COLO829 (cell line): ENCODE measurements at regions not wholly inside any gene's neighbourhood (a gene's known extent, or its start where the extent isn't known, plus 50 kb on each side); places are given as distances from the start of the nearest gene placed in this dataset.
"Not testable (repeated sequence)": the region's sequence is repeated elsewhere in the genome, so short reads cannot be mapped to it uniquely, and the experiment has no call there.

Experiments
- DNase-seq: peaks from one replicate; pipeline ENCODE4 v3.0.0; 2012; ENCODE audit warnings: low spot score

DNA sequence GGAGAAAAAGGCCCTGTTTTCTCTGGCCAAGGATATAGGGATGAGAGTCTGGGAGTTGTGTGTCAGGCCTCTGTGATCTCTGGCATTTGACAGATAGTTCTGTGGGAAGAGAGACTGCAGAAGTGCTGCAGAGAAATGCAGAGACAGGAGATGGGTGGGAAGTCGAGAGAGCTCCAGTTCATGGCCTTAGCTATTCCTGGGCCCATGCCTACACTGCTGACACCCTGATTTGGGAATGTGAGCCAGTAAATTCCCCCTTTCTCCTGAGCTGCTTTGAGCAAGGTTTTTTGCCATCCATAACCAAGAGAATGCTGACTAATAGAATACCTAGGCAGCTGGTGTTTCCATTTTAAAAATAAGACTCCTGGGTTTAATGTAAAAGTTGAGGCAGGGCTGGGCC, 59.3 kb downstream of the EBLN2 start:
- DNase-seq = no peak

DNA sequence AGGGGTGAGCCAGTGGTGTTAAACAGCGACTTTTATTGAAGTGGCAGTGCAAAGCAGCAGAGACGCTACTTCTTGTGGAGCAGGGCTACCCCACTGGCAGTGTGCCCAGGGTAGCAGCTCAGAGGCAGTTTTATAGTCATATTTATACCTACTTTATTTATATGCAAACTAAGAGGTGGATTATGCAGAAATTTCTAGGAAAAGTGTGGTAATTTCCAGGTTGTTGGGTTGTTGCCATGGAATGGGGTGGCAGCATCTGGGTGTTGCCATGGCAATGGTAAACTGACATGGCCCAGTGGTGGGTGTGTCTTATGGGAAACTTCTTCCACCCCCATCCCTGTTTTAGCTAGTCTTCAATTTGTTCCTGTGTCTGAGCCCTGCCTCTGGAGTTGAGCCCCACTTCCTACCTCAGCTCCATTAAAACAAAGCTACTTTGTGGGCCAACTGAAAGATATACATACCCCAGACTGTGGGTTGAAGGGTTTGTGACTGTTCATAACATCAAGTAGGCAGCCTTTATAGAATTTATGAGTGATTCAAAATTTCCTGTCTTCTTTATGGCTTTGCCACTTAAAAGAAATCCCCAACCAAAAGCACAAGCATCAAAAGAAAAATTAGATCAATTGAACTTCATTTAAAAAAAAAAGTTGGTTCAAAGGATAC, 60.3 kb downstream of the EBLN2 start:
- DNase-seq = no peak

DNA sequence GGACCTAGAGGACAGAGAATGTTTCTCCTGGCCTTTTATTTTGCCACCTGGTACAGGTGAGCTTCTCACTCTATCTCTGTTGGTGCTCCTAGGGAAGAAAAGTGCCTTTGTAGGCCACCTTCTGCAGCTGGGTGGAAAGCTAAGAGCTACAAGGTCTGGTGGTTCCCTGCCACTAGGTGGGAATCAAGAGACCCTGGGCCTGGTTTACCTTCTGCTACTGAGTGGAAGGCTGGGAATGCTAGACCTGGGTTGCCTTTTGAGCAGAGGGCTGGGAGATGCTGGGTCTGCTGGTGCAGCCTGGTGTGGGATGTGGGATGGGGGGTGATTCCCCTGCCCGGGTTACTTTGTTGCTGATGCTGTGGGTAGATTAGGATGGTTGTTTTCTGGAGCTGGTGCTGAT, 72.6 kb downstream of the EBLN2 start:
- DNase-seq = no peak

DNA sequence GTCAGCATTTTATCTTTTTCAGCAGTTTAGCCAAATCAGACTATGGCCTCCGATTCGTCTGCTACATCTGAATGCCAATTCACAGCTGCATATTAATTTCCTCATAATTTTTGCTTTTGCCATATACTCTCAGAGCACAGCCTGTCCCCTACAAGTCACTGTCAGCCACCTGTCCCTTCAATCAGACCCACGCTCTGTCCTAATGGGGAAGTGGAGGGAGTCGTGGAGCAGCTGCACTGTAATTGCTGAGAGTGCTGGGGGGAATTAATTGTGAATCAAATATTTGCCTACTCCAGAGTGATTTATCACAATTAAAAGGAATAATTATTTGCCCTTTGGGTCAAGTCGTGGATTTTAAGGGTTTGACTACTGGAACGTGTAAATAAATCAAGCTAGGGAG, 75.5 kb downstream of the EBLN2 start:
- no peak for DNase-seq

DNA sequence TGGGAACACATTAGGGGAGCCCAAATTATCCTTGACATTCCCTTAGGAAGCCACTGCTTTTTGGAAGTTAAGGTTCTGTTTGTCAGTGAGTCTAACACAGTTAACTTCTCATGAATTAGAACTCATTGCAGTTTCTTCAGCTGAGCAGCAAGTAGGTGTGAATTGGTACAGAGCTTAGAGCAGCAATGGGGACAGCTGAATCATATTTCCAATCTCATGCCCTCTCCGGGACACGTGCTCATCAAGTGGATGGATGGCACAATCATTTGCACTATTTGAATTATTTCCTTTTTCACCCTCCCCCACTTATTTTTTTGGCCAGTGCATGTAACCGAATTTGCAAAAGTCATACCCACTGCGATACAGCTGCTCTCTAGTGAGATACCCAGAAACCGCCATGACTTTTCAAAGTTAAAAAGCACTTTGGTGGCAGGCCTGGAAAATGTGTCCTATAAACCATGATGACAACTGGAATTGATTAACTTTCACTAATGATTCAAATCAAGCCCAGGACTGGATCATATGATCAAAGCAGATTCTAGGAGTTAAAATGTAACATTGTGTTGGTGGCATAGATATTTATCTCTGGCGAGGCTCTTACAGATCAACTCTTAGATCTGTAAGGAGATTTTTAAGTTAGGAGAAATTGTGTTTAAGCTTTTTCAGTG, 76.4 kb downstream of the EBLN2 start:
- no peak for DNase-seq

DNA sequence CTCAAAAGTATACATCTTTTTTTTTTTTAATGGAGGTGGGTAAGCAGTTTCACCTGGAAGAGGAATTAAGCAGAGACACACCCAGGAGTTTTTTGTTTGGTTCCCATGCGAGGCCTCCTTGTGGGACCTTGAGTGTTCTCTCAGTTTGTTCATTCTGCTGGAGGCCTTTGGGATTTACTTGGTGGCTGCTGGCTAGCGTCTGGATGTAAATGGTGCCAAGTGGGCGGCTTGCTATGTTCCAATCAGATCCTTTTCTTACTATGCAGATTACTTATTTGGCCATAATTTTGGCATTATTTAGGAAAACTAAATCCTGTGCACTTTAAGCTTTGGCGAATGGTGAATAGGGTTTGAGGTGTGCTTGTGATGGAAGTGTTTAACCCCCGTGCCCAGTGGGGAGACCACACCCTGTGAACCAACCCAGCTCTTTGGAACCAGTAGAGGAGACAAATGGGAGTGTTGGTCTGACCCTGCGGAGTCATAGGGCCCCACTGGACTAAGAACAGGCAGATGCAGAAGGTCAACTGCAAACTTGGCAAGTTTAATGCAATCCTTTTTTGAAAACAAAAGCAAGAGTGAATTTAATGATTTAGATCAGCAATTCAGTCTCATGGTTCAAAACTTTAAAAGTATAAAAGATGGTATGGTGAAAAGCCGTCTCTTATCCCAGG, 79.4 kb downstream of the EBLN2 start:
- DNase-seq = no peak

DNA sequence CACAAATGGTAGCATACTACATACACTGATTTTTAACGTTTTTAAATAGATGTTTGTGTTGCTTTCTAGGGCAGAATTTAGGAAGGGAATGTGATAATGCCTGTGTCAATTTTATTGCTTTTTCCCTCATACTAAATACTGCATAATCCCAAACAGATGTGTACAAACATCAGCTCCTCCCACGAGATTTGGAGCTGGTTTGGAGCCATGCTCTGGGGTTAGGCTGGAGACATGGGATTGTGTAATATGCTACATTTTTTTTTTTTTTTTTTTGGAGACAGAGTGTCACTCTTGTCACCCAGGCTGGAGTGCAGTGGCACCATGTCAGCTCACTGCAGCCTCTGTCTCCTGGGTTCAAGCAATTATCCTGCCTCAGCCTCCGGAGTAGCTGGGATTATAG, 80.1 kb downstream of the EBLN2 start:
- no peak for DNase-seq

DNA sequence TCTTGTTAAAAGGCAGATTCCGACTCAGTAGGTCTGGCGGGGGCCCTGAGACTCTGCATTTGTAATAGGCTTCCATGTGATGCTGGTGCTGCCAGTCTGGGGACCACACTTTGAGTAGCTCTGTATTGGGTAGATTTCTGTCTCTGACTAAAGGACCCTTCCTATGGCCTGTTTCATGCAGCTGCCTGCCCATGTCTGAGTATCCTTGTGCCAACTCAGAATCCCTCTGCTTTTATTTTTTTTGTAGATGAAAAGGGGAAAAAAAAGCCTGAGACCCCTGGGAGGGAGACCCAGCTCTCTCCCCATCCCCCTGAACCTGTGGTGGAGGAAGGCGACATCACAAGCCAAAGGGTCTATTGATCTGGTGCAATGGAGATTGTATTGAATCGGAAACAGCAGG, 81.9 kb downstream of the EBLN2 start:
- DNase-seq = no peak

DNA sequence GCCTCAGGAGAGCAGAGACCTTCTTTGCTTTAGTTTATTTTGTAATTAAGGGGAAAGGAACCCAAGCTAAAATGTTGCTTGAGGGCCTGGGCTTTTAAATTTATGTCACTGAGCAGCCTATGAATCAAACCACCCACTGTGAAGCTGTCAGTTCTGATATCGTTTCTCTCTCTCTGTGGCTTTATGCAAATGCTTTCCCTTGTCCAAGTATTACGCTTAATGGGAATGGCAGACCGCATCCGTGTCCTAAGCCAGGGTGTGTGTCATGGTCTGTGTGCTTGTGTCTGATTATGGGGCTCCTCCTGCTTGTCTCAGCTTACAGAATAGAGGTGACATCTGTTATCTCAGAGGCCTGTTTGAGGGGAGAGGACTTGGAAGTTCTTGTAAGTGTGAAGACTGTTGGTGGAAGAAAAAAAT, 82.4 kb downstream of the EBLN2 start:
- DNase-seq = no peak

DNA sequence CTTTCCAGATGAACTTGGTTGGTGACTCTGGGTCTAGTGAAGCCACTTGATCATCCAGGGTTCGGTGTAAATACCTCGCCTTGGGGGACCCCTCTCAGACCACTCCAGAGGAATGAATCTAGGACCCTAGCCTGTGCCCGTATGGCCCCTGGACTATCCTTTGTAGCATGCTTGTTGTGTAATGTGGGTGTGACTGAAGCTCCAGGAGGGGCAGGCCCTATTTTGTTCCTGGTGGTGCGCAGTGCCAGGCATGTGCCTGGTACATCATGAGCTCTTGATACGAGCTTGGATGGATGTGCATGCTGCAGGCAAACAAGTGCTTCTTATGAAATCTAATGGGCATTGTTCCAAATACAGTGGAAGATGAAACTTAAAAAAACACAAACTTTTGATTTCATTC, 82.8 kb downstream of the EBLN2 start:
- DNase-seq = no peak

DNA sequence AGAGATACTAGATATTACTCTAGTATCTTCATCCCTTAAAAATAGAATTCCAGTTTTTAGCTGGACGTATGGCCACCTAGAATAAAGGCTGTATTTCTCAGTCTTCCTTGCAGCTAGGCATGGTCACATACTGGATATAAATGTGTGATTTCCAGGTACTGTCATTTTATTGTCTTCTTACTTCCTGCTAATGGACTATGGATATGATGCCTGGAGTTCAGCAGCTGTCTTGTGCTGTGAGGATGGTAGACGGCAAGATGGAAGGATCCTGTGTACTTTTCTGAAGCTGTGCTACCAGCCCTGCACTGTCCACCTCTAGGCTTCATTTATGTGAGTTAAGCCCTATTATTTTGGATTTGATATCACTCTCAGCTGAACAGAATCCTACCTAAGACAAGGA, 83.4 kb downstream of the EBLN2 start:
- no peak for DNase-seq

DNA sequence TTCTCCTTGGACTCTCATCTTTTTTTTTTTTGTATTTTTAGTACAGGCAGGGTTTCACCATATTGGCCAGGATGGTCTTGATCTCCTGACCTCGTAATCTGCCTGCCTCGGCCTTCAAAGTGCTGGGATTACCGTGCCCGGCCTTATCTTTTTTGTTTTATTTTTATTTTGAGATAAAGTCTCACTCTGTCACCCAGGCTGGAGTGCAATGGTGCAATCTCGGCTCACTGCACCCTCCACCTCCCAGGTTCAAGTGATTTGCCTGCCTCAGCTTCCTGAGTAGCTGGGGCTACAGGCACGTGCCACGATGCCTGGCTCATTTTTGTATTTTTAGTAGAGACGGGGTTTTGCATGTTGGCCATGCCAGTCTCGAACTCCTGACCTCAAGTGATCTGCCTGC, 86.0 kb downstream of the EBLN2 start:
- not testable (repeated sequence) for DNase-seq

DNA sequence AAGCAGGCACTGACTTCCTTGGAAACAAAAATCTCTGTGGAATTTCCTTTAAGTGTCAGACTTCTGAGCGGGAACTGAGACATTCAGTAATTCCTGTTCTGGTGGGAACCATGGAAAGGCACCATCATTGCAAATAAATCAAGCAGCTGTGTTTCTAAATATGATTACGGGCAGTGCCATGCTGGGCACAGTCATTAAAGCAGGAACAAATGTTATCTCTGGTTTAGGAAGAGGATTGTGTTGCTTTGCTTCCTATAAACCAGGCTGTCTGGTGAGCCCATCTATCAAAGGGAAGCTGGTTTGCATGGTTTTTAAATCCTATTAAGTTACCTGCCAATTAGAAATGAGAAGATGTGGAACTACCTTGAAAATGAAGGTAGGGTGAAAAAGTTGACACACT, 86.7 kb downstream of the EBLN2 start:
- DNase-seq = no peak

DNA sequence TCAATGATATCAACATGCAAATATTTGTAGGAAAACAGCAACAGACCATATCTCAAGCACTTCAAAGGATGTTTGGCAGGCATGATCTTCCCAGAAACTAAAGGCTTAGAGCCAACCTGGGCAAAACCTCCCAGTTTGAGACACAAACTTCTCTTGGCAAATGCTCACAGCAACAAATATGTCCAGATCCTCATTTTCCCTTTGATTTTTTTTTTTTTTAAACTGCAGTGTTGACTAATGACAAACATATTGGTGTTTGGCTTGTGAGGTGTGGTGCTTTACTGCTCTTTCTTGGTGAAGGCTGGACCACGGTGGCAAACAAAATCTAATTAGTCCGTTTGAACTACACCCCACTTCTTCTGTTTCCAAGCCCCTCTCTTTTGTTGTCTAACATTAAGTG, 87.2 kb downstream of the EBLN2 start:
- no peak for DNase-seq

DNA sequence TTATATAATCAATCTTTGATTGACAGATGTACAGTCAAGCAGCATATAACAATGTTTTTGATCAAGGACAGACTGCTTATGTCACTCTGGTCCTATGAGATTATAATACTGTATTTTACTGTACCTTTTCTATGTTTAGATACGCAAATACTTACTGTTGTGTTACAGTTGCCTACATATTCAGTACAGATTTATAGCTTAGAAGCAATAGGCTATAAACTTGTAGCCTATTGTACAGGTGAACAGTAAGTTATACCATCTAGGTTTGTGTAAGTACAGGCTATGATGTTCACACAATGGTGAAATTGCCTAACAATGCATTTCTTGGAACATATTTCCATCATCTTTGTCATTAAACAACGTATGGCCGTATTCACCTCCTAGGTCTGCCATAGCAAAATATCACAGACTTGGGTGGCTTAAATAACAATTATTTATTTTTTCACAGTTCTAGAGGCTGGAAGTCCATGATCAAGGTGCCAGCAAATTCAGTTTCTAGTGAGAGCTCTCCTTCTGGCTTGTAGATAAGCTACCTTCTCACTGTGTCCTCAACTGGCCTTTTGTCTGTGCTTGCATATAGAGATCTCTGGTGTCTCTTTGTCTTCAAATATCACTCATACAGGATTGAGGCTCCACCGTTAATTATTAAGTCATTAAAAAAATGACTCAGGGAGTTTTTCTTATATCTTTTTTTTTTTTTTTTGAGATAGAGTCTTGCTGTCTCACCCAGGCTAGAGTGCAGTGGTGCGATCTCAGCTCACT, 89.1 kb downstream of the EBLN2 start:
- no peak for DNase-seq

DNA sequence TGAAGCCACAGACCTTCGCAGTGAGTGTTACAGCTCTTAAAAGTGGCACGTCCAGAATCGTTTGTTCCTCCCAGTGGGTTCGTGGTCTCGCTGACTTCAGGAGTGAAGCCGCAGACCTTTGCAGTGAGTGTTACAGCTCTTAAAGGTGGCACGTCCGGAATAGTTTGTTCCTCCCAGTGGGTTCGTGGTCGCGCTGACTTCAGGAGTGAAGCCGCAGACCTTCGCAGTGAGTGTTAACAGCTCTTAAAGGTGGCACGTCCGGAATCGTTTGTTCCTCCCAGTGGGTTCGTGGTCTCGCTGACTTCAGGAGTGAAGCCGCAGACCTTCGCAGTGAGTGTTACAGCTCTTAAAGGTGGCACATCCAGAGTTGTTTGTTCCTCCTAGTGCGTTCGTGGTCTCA, 91.1 kb downstream of the EBLN2 start:
- DNase-seq = not testable (repeated sequence)

DNA sequence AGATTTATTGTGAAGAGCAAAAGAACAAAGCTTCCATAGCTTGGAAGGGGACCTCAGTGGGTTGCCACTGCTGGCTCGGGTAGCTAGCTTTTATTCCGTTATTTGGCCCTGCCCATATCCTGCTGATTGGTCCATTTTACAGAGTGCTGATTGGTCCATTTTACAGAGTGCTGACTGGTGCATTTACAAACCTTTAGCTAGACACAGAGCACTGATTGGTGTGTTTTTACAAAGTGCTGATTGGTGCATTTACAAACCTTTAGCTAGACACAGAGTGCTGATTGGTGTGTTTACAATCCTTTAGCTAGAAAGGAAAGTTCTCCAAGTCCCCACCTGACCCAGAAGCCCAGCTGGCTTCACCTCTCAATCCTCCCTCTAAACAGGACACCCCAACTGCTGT, 91.6 kb downstream of the EBLN2 start:
- DNase-seq = not testable (repeated sequence)

DNA sequence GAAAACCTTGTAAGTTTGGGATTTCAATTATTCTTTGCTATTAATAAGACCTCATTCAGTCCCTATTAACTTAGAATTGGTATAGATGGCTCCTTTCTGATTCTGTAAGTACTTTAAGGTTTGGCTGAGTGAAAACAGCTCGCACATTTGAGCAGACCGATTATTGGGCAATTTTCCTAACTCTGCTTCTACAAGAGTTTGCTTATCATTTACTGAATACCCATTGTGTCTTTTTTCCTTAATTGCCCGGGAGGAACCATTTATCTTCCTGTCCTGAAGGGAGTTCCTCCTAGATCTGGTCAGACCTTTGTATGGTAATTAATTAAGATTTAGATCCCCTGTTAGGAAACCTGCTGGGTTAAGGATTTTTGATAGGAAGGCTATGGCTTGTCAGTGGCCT, 92.8 kb downstream of the EBLN2 start:
- DNase-seq = not testable (repeated sequence)

DNA sequence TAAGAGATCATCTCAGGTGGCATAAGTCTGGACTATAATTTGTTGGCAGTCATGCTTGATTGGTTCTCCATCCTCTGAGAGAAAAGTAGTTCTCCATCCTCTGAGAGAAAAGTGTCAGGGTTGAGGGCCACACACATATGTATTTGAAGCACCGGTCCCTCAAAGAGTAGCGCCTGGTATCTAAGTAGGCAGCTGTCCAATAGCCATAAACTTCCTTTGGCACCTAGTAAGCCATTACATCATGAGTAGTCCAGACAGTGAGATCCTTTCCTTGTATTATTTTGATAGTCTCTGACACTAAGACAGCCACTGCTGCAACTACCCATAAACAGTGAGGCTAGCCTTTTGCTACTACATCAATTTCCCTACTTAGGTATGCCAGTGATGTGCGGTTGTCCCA, 94.0 kb downstream of the EBLN2 start:
- DNase-seq = not testable (repeated sequence)

DNA sequence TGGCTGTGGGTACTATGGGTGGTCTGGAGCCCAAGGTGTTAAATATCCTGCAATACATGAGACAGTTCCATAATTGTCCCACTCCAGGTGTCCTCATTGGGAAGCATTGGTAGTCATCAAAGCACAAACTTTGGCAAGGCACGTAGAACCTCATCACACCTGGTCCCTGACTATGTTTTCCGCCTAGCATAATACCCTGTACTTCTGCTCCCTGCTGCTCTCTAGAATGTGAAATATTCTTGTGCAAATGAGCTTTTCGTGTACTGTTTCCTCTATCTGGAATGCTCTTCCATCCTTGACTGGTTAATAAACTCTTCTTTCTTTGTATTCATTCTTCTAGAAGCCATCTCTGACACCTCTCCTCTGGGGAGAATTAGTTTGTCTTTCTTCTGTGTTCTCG, 103.2 kb downstream of the EBLN2 start:
- no peak for DNase-seq

DNA sequence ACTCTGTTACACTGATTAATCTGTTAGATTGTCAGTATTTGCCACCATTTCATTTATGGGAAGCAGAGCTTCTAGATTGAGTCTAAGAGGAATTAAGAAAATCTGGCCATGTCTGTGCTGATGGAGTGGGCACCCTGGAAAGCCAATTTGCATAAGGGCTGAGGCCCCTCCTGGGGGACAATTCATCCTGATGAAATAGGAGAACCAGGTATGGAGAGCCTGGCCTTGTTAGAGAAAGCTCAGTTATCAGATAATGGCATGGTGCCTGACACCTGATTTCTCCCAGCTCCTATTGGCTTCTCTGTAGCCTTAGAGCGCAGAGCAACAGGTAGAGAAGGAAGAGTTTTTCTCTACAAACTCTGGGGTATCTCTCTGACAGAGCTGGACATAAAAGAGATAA, 114.2 kb downstream of the EBLN2 start:
- DNase-seq = no peak

DNA sequence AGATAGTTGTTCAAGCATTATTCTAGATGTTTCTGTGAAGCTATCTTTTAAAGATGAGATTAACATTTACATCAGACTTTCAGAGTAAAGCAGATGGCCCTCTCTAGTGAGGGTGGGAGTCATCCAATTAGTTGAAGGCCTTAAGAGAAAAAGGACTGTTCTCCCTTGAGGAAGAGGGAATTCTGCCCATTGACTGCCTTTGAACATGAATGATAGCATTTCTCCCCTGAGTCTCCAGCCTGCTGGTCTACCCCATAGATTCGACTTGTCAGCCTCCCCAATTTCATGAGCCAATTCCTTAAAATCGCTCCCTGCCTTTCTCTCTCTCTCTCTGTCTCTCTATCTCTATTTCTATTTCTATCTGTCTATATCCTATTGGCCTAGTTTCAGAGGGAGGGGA, 115.5 kb downstream of the EBLN2 start:
- no peak for DNase-seq

DNA sequence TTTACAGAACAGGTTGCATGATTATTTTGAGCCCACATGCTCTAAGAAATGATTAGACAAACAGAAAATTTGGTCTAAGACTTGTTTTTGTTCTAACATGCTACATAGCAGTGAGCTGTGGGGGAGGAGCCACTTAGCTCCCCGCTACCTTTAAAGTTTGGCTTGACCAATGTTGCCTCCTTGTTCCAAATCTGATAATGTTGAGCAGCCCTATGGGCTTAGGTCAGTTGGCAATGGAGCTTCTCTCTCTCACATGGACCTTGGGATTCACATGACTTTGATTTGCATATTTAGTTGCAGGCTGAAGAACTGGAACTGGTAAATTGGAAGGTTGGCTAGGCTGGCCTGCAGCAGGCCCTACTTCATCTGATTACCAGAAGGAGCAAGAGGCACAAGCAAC, 116.4 kb downstream of the EBLN2 start:
- DNase-seq = no peak
